C4-2B (cell line): ENCODE measurements at regions not wholly inside any gene's neighbourhood (a gene's known extent, or its start where the extent isn't known, plus 50 kb on each side); places are given as distances from the start of the nearest gene placed in this dataset.

Experiments used
- ZFX ChIP-seq: fragments of 450-650 bp; IDR thresholded peaks from 2 replicates; pipeline ENCODE4 v1.6.1; 2017
- TF ChIP-seq, protein P1 (sequence below): fragments of 450-650 bp; conservative IDR thresholded peaks from 2 replicates; pipeline ENCODE4 v1.5.1; 2017; ENCODE audit warnings: mild to moderate bottlenecking

DNA sequence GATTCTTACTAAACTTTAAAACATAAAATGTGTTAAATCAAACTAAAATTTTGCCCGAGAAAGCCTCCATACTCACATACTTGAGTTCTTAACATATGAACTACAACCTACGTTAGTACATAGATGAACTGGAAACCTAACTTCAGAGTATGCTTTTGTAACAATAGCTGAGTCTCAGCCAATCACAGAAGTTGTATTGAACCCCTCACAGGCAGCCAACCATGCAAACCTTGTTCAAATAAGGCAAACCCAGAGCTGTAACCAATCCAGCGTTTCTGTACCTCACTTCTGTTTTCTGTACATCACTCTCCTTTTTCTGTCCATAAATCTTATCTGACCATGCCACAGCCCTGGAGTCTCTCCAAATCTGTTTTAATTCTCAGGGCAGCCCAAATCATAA is 157.3 kb upstream of the COL1A2 start:
- TF ChIP-seq, protein P1, sequence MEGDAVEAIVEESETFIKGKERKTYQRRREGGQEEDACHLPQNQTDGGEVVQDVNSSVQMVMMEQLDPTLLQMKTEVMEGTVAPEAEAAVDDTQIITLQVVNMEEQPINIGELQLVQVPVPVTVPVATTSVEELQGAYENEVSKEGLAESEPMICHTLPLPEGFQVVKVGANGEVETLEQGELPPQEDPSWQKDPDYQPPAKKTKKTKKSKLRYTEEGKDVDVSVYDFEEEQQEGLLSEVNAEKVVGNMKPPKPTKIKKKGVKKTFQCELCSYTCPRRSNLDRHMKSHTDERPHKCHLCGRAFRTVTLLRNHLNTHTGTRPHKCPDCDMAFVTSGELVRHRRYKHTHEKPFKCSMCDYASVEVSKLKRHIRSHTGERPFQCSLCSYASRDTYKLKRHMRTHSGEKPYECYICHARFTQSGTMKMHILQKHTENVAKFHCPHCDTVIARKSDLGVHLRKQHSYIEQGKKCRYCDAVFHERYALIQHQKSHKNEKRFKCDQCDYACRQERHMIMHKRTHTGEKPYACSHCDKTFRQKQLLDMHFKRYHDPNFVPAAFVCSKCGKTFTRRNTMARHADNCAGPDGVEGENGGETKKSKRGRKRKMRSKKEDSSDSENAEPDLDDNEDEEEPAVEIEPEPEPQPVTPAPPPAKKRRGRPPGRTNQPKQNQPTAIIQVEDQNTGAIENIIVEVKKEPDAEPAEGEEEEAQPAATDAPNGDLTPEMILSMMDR = no peak
- no peak for TF ChIP-seq ZFX
